Calu3 (cell line): ENCODE measurements at regions not wholly inside any gene's neighbourhood (a gene's known extent, or its start where the extent isn't known, plus 50 kb on each side); places are given as distances from the start of the nearest gene placed in this dataset.

Experiments
- BruUV-seq: library from RNA; stranded (reverse); fragments of 400-500 nt; replicated peaks from 2 replicates; lab custom pipeline; 2021; lab: Mats Ljungman, UMichigan
- CTCF ChIA-PET: fragments of 300-600 bp; sonication (Branson Sonifier 250); formaldehyde crosslinking; loops from one replicate; lab custom pipeline; 2022; ENCODE audit warnings: antibody characterized with exemption; lab: Charles Lee
- DNase-seq: peaks from one replicate; pipeline ENCODE4 v3.0.0; 2022
- H3K27ac Mint-ChIP-seq: one replicate; pipeline ENCODE4 v1.8.0; 2022; ENCODE audit warnings: mixed read lengths; ENCODE audit not compliant: unreplicated experiment
- H3K27me3 Mint-ChIP-seq: one replicate; pipeline ENCODE4 v1.8.0; 2022; ENCODE audit warnings: mixed read lengths; ENCODE audit not compliant: unreplicated experiment
- H3K36me3 Mint-ChIP-seq: one replicate; pipeline ENCODE4 v1.8.0; 2022; ENCODE audit warnings: mild to moderate bottlenecking, moderate library complexity, mixed read lengths; ENCODE audit not compliant: insufficient read depth, unreplicated experiment
- H3K4me1 Mint-ChIP-seq: one replicate; pipeline ENCODE4 v1.8.0; 2022; ENCODE audit warnings: mild to moderate bottlenecking, low read depth, mixed read lengths; ENCODE audit not compliant: unreplicated experiment
- H3K4me3 Mint-ChIP-seq: one replicate; pipeline ENCODE4 v1.8.0; 2022; ENCODE audit warnings: mild to moderate bottlenecking, low read depth, moderate library complexity, mixed read lengths; ENCODE audit not compliant: unreplicated experiment
- H3K9me3 Mint-ChIP-seq: one replicate; pipeline ENCODE4 v1.8.0; 2022; ENCODE audit warnings: low read depth, mixed read lengths; ENCODE audit not compliant: unreplicated experiment
- intact Hi-C: fragments of 100-400 bp; cut with micrococcal nuclease; formaldehyde crosslinking; loops from one replicate; pipeline ENCODE4 v1.10.0; 2022; ENCODE audit not compliant: unreplicated experiment
- TF ChIP-seq, protein P1 (sequence below): fragments of 200-600 bp; IDR thresholded peaks from one replicate; pipeline ENCODE4 v1.8.0; 2022; ENCODE audit warnings: antibody characterized with exemption; ENCODE audit not compliant: unreplicated experiment

DNA sequence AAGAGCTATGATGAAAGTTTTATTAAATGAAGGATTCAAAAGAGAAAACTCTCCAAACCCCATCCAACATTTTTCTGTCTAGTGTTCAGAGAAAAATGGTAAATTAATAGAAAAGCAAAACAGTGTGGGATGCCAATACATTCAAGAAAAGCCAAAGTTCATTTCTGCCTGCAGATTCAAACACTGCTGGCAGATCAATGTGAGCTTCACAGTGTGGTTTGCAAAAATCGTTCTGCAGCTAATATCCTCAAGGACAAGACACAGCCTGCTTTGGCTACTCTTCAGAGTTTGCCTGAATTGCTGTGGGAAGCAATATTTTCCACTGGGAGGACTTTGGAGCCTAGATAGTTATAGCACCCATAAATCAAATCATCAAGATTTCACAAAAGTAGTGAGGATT is 619.9 kb upstream of the SUCLG2 start:
- Mint-ChIP-seq H3K4me1 (no peaks in the 10 kb centered on the region), H3K9me3 (peaks cover 14% of the 10 kb centered on the region), H3K36me3 (no peaks in the 10 kb centered on the region), H3K27me3 (no peaks in the 10 kb centered on the region), H3K27ac (no peak overlapping the region), H3K4me3 (no peak overlapping the region)
- TF ChIP-seq, protein P1, sequence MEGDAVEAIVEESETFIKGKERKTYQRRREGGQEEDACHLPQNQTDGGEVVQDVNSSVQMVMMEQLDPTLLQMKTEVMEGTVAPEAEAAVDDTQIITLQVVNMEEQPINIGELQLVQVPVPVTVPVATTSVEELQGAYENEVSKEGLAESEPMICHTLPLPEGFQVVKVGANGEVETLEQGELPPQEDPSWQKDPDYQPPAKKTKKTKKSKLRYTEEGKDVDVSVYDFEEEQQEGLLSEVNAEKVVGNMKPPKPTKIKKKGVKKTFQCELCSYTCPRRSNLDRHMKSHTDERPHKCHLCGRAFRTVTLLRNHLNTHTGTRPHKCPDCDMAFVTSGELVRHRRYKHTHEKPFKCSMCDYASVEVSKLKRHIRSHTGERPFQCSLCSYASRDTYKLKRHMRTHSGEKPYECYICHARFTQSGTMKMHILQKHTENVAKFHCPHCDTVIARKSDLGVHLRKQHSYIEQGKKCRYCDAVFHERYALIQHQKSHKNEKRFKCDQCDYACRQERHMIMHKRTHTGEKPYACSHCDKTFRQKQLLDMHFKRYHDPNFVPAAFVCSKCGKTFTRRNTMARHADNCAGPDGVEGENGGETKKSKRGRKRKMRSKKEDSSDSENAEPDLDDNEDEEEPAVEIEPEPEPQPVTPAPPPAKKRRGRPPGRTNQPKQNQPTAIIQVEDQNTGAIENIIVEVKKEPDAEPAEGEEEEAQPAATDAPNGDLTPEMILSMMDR = no peak
- no peak for DNase-seq
- CTCF ChIA-PET = no interaction called here
- intact Hi-C loops = no loop called here
- BruUV-seq = no TSS peak

GRCh38 chr3:68271145-68271544 is 616.7 kb upstream of the SUCLG2 start:
- H3K27me3 Mint-ChIP-seq = no peaks in the 10 kb centered on the region
- H3K27ac Mint-ChIP-seq = no peak overlapping the region
- peaks cover 20% of the 10 kb centered on the region for H3K9me3 Mint-ChIP-seq
- BruUV-seq = no TSS peak
- no peaks in the 10 kb centered on the region for H3K36me3 Mint-ChIP-seq
- CTCF ChIA-PET = no interaction called here
- TF ChIP-seq, protein P1 = no peak
- H3K4me1 Mint-ChIP-seq = no peaks in the 10 kb centered on the region
- no peak overlapping the region for H3K4me3 Mint-ChIP-seq
- no peak for DNase-seq
- intact Hi-C loops = no loop called here

- Mint-ChIP-seq H3K4me3 (no peak overlapping the region), H3K9me3 (peaks cover 13% of the 10 kb centered on the region), H3K27me3 (no peaks in the 10 kb centered on the region), H3K36me3 (no peaks in the 10 kb centered on the region), H3K4me1 (no peaks in the 10 kb centered on the region), H3K27ac (no peak overlapping the region)
- TF ChIP-seq, protein P1 = no peak
- CTCF ChIA-PET = no interaction called here
- intact Hi-C loops = loop anchor here (10.0 kb wide), 1 partner anchor 352 kb away; no protein-coding TSS in a partner anchor
- DNase-seq = no peak
- no TSS peak for BruUV-seq
Observed at GRCh38 chr3:68256635-68257223, 602.3 kb upstream of the SUCLG2 start.

GRCh38 chr3:68249265-68249664 is 594.9 kb upstream of the SUCLG2 start:
- TF ChIP-seq, protein P1 = no peak
- CTCF ChIA-PET = no interaction called here
- H3K27me3 Mint-ChIP-seq = no peaks in the 10 kb centered on the region
- BruUV-seq = no TSS peak
- H3K9me3 Mint-ChIP-seq = peaks cover 15% of the 10 kb centered on the region
- H3K4me1 Mint-ChIP-seq = no peaks in the 10 kb centered on the region
- H3K4me3 Mint-ChIP-seq = no peak overlapping the region
- H3K36me3 Mint-ChIP-seq = no peaks in the 10 kb centered on the region
- no peak overlapping the region for H3K27ac Mint-ChIP-seq
- no peak for DNase-seq
- intact Hi-C loops = no loop called here
